ENCODE measurements at regions not wholly inside any gene's neighbourhood (a gene's known extent, or its start where the extent isn't known, plus 50 kb on each side); places are given as distances from the start of the nearest gene placed in this dataset.

DNA sequence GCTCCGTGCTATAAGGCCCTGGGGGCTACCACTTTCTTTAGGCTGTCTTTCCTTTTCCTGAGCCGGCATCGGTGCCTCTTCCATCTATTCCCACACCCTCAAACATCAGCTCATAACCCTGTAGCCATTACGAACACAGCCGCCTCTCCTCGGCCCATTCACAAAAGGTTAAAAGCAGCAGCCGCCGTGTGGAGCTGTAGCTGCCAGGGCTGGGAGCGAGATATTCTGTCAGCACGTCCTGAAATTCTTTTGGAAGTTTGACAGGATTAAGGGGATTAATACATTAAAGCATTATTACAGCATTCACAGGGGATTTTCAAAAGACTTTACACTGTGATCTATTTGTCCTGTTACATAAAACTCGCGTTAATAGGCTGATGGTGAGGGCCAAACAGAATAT lies 428.2 kb downstream of the CDK5RAP2 start:
- POLR2A ChIA-PET (ENCODE audit: low non-redundant PET): no interaction called here
- Histone ChIP-seq H3K27ac (ENCODE audit: low read depth, low read length, poor library complexity, severe bottlenecking) (no peak overlapping the region), H3K4me1 (ENCODE audit: insufficient read depth, low read length, poor library complexity, severe bottlenecking) (no peaks in the 10 kb centered on the region), H3K36me3 (ENCODE audit: insufficient read depth, low read length, poor library complexity, severe bottlenecking) (no peaks in the 10 kb centered on the region), H3K27me3 (replicated peaks; ENCODE audit: insufficient read depth, low read depth, low read length, poor library complexity) (no peaks in the 10 kb centered on the region), H3K4me3 (ENCODE audit: low read depth, low read length, poor library complexity, severe bottlenecking) (no peak overlapping the region), H3K9me3 (ENCODE audit: low read depth, low read length, poor library complexity, severe bottlenecking) (no peaks in the 10 kb centered on the region)
- TF ChIP-seq EZH2 (IDR thresholded peaks at IDR 0.05; ENCODE audit: borderline replicate concordance, low read depth, low read length, poor library complexity, severe bottlenecking): no peak
- no peak for TF ChIP-seq CTCF (conservative IDR thresholded peaks at IDR 0.05; ENCODE audit: low read depth, low read length)
- CTCF ChIA-PET: no interaction called here
- intact Hi-C loops (cut with micrococcal nuclease; ENCODE audit: unreplicated experiment): no loop called here
- no peak for DNase-seq (ENCODE audit: low spot score)
- BruUV-seq (replicated peaks): no TSS peak

DNA sequence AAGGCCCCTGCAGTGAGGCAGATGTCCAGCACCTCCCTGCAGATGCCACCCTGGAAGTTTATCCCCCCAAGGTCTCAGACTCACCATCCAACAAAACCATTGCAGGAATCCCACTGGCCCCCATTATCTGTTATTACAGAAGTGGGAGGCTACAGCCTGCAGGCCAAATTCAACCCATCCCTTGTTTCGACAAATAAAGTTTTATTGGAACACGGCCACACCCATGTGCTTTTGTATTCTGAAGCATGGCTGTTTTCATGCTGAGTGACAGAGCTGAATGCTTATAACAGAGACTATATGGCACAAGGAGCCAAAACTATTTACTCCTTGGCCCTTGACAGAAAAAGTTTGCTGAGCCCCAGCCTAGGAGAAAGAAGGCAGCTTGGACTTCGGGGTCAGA lies 428.8 kb downstream of the CDK5RAP2 start:
- CTCF ChIA-PET: no interaction called here
- Histone ChIP-seq H3K4me3 (ENCODE audit: low read depth, low read length, poor library complexity, severe bottlenecking) (no peak overlapping the region), H3K36me3 (ENCODE audit: insufficient read depth, low read length, poor library complexity, severe bottlenecking) (no peaks in the 10 kb centered on the region), H3K9me3 (ENCODE audit: low read depth, low read length, poor library complexity, severe bottlenecking) (no peaks in the 10 kb centered on the region), H3K27ac (ENCODE audit: low read depth, low read length, poor library complexity, severe bottlenecking) (no peak overlapping the region), H3K4me1 (ENCODE audit: insufficient read depth, low read length, poor library complexity, severe bottlenecking) (no peaks in the 10 kb centered on the region), H3K27me3 (replicated peaks; ENCODE audit: insufficient read depth, low read depth, low read length, poor library complexity) (no peaks in the 10 kb centered on the region)
- no peak for DNase-seq (ENCODE audit: low spot score)
- BruUV-seq (replicated peaks): no TSS peak
- TF ChIP-seq EZH2 (IDR thresholded peaks at IDR 0.05; ENCODE audit: borderline replicate concordance, low read depth, low read length, poor library complexity, severe bottlenecking) (no peak), CTCF (conservative IDR thresholded peaks at IDR 0.05; ENCODE audit: low read depth, low read length) (no peak)
- POLR2A ChIA-PET (ENCODE audit: low non-redundant PET): no interaction called here
- intact Hi-C loops (cut with micrococcal nuclease; ENCODE audit: unreplicated experiment): no loop called here

DNA sequence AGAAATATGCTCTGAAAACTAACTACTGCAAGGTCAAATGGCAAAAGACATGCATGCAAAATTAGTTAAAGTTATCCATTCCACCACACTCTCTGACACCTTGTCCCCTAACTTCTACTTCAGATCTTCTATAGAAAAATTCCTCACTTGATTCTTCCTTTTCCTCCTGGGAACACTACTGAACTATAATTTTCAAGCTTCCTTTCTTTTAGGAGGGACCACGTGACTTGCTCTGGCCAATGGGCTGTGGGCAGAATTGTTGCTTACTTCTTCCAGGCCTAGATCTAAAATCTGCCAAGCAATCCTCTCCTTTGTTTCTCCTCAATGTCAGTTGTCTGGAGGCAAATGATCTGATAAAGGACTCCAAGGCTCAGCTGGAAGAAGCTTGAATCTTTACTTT lies 441.0 kb downstream of the CDK5RAP2 start:
- no peak for DNase-seq (ENCODE audit: low spot score)
- no TSS peak for BruUV-seq (replicated peaks)
- POLR2A ChIA-PET (ENCODE audit: low non-redundant PET): no interaction called here
- Histone ChIP-seq H3K4me3 (ENCODE audit: low read depth, low read length, poor library complexity, severe bottlenecking) (no peak overlapping the region), H3K27me3 (replicated peaks; ENCODE audit: insufficient read depth, low read depth, low read length, poor library complexity) (no peaks in the 10 kb centered on the region), H3K27ac (ENCODE audit: low read depth, low read length, poor library complexity, severe bottlenecking) (no peak overlapping the region), H3K36me3 (ENCODE audit: insufficient read depth, low read length, poor library complexity, severe bottlenecking) (no peaks in the 10 kb centered on the region), H3K4me1 (ENCODE audit: insufficient read depth, low read length, poor library complexity, severe bottlenecking) (no peaks in the 10 kb centered on the region), H3K9me3 (ENCODE audit: low read depth, low read length, poor library complexity, severe bottlenecking) (no peaks in the 10 kb centered on the region)
- CTCF ChIA-PET: no interaction called here
- TF ChIP-seq CTCF (conservative IDR thresholded peaks at IDR 0.05; ENCODE audit: low read depth, low read length): no peak
- TF ChIP-seq EZH2 (IDR thresholded peaks at IDR 0.05; ENCODE audit: borderline replicate concordance, low read depth, low read length, poor library complexity, severe bottlenecking): no peak
- intact Hi-C loops (cut with micrococcal nuclease; ENCODE audit: unreplicated experiment): no loop called here
